ENCODE measurements at regions not wholly inside any gene's neighbourhood (a gene's known extent, or its start where the extent isn't known, plus 50 kb on each side); places are given as distances from the start of the nearest gene placed in this dataset.

GRCh38 chr6:74607934-74608333 lies 597.9 kb downstream of the COL12A1 start:
- no peak for TF ChIP-seq EZH2phosphoT487 (IDR thresholded peaks at IDR 0.05; ENCODE audit: borderline replicate concordance, low read depth, low read length)
- no peak for TF ChIP-seq CTCF (conservative IDR thresholded peaks at IDR 0.05; ENCODE audit: low read length)
